Neural crest cell (in vitro differentiated cells): ENCODE measurements at regions not wholly inside any gene's neighbourhood (a gene's known extent, or its start where the extent isn't known, plus 50 kb on each side); places are given as distances from the start of the nearest gene placed in this dataset.

Experiments used
- DNase-seq: peaks from one replicate; pipeline ENCODE4 v3.0.0; 2021; ENCODE audit warnings: low read depth, mixed read lengths, low spot score
- H3K27ac Mint-ChIP-seq: one replicate; pipeline ENCODE4 v1.8.0; 2021; ENCODE audit warnings: mild to moderate bottlenecking, mixed read lengths; ENCODE audit not compliant: unreplicated experiment
- H3K27me3 Mint-ChIP-seq: 2 replicates; pipeline ENCODE4 v1.8.0; 2021; ENCODE audit warnings: low read depth, mild to moderate bottlenecking, mixed read lengths
- H3K36me3 Mint-ChIP-seq: 2 replicates; pipeline ENCODE4 v1.8.0; 2021; ENCODE audit warnings: low read depth, mild to moderate bottlenecking, mixed read lengths
- H3K4me1 Mint-ChIP-seq: 2 replicates; pipeline ENCODE4 v1.8.0; 2021; ENCODE audit warnings: mixed read lengths
- H3K4me3 Mint-ChIP-seq: one replicate; pipeline ENCODE4 v1.8.0; 2021; ENCODE audit warnings: mild to moderate bottlenecking, mixed read lengths
- H3K9me3 Mint-ChIP-seq: 2 replicates; pipeline ENCODE4 v1.8.0; 2021; ENCODE audit warnings: mixed read lengths
- CTCF ChIP-seq: fragments of 200-600 bp; sonication (generic); conservative IDR thresholded peaks from 2 replicates; pipeline ENCODE4 v1.5.0; 2021; ENCODE audit warnings: antibody characterized with exemption, mild to moderate bottlenecking

DNA sequence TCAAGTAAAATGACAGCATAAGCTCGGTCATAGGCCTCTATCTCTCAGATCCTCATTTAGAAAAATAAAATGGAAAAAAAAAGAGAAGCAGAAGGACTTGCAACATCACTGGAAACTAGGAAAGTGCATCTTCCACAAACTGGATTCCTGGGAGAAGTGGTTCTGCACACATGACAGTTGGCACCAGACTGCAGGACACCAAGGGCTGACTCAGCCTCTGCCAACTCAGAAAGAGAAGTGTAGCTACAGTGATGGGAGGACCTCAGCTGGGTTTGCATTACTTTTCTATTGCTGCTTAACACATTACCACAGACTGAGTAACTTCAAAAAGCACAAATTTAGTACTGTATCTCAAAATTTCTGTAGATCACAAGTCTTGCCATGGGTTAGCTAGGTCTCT, 409.5 kb upstream of the GCFC2 start:
- Mint-ChIP-seq H3K4me3 (no peak overlapping the region), H3K9me3 (peaks cover 11% of the 10 kb centered on the region), H3K4me1 (no peaks in the 10 kb centered on the region), H3K27ac (no peak overlapping the region), H3K36me3 (peaks cover 3% of the 10 kb centered on the region), H3K27me3 (no peaks in the 10 kb centered on the region)
- no peak for DNase-seq
- no peak for TF ChIP-seq CTCF

GRCh38 chr2:76089683-76090082, 379.0 kb upstream of the GCFC2 start:
- Mint-ChIP-seq H3K9me3 (no peaks in the 10 kb centered on the region), H3K4me1 (peaks cover 2% of the 10 kb centered on the region), H3K36me3 (no peaks in the 10 kb centered on the region), H3K27me3 (no peaks in the 10 kb centered on the region), H3K4me3 (no peak overlapping the region), H3K27ac (no peak overlapping the region)
- TF ChIP-seq CTCF, result no peak
- no peak for DNase-seq

- Mint-ChIP-seq H3K4me3 (no peak overlapping the region), H3K9me3 (no peaks in the 10 kb centered on the region), H3K27me3 (no peaks in the 10 kb centered on the region), H3K27ac (no peak overlapping the region), H3K36me3 (no peaks in the 10 kb centered on the region), H3K4me1 (peaks cover 23% of the 10 kb centered on the region)
- TF ChIP-seq CTCF, result no peak
- DNase-seq, result no peak
These were observed 372.5 kb upstream of the GCFC2 start for GRCh38 chr2:76083248-76083647.

DNA sequence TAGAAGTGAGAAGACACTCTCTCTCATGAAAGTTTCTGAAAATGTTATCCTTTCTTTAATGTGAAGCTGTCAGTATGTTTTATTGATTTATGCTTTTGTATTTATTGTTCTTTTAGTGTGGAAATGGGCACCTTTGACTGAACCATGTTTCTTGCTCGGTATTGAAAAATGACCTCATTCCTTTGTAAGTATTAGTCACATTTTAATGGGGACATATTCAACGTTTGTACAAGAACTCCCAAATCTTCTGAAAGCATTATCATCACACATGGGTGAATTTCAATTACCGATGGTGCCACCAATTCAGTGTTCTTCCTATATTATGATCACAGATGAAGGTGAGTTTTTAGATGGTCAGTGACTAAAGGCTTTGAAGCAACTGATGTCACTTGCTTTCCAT, 371.8 kb upstream of the GCFC2 start:
- H3K9me3 Mint-ChIP-seq, result no peaks in the 10 kb centered on the region
- H3K4me1 Mint-ChIP-seq, result peaks cover 23% of the 10 kb centered on the region
- DNase-seq, result no peak
- no peak for TF ChIP-seq CTCF
- H3K27ac Mint-ChIP-seq, result no peak overlapping the region
- H3K4me3 Mint-ChIP-seq, result no peak overlapping the region
- no peaks in the 10 kb centered on the region for H3K36me3 Mint-ChIP-seq
- H3K27me3 Mint-ChIP-seq, result no peaks in the 10 kb centered on the region

DNA sequence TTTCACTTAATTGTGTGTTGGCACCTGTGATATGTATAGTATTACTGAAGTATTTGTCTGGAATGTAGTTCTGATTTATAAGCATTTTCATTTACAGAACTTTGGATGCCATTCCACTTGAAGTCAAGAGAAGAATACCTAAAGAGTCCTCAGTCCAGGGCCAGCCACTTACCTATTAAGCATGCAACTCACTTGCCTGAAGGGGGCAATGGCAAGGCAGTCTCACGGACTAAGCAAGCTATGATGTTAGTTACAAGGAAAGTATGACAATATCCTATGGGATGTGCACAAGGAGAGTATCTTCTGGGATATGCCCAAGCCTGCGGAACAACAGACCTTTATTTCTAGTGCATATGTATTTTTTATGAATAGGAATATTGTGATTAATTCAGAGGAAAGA, 369.4 kb upstream of the GCFC2 start:
- Mint-ChIP-seq H3K9me3 (no peaks in the 10 kb centered on the region), H3K4me1 (peaks cover 23% of the 10 kb centered on the region), H3K4me3 (no peak overlapping the region), H3K27me3 (no peaks in the 10 kb centered on the region), H3K36me3 (no peaks in the 10 kb centered on the region), H3K27ac (no peak overlapping the region)
- no peak for DNase-seq
- TF ChIP-seq CTCF, result no peak

GRCh38 chr2:76075126-76075525, 364.4 kb upstream of the GCFC2 start:
- no peaks in the 10 kb centered on the region for H3K4me1 Mint-ChIP-seq
- H3K27me3 Mint-ChIP-seq, result no peaks in the 10 kb centered on the region
- H3K27ac Mint-ChIP-seq, result no peak overlapping the region
- H3K4me3 Mint-ChIP-seq, result no peak overlapping the region
- H3K36me3 Mint-ChIP-seq, result no peaks in the 10 kb centered on the region
- H3K9me3 Mint-ChIP-seq, result peaks cover 8% of the 10 kb centered on the region
- no peak for TF ChIP-seq CTCF
- DNase-seq, result no peak
